Heart left ventricle (tissue), 13 donors: ENCODE measurements at regions not wholly inside any gene's neighbourhood (a gene's known extent, or its start where the extent isn't known, plus 50 kb on each side); places are given as distances from the start of the nearest gene placed in this dataset.

Experiments used
- CTCF ChIP-seq, 12 donors: fragments of 200-600 bp; sonication (generic) in 4 of 12; IDR thresholded peaks; one replicate each; pipeline versions ENCODE4 v1.5.0 to v1.8.0; 2018 to 2022; ENCODE audit warnings: antibody characterized with exemption in 12 of 12, mild to moderate bottlenecking in 5 of 12
- POLR2A ChIP-seq, 2 donors: fragments of 450-650 bp; IDR thresholded peaks; one replicate each; pipeline ENCODE4 v1.6.1; 2017; ENCODE audit warnings: antibody characterized with exemption in 2 of 2, mild to moderate bottlenecking in 2 of 2, moderate library complexity in 2 of 2
- donor health status: ischemic (EF 13 %, LVEDD 7.1; RV severe dilation, severe dysfunction).
- donor health status: DM: no; HTN: yes; CAD: no.
- donor health status: DM: no; HTN: no; CAD: no.
- donor health status: ischemic (EF 25% LVEDD 6.9; RV normal size, moderate dysfunction).
- donor health status: ischemic (EF 25% LVEDD 5.7; RV mildly dilated, moderate dysfunction).
- donor health status: ischemic (EF 35%, LVEDD 5.7; RV mildly dilated, moderate dysfunction).
- donor health status: nonischemic (EF 11% LVEDD 7.7; RV severe dilation, severe dysfunction).
- donor health status: DM: yes; HTN: yes; CAD: no.
- donor health status: PGD.
- donor health status: ischemic (EF 29% LVEDD 5.4; RV normal size, mild dysfunction).
- donor health status: nonischemic (EF 23%, LVEDD 6.1; RV moderate dilation, normal function).

GRCh38 chr6:25061289-25061936 lies 125.7 kb upstream of the RIPOR2 start:
- TF ChIP-seq CTCF (IDR thresholded peaks at IDR 0.05), result no peak
- no peak for TF ChIP-seq POLR2A (IDR thresholded peaks at IDR 0.05)
